ENCODE measurements at regions not wholly inside any gene's neighbourhood (a gene's known extent, or its start where the extent isn't known, plus 50 kb on each side); places are given as distances from the start of the nearest gene placed in this dataset.

DNA sequence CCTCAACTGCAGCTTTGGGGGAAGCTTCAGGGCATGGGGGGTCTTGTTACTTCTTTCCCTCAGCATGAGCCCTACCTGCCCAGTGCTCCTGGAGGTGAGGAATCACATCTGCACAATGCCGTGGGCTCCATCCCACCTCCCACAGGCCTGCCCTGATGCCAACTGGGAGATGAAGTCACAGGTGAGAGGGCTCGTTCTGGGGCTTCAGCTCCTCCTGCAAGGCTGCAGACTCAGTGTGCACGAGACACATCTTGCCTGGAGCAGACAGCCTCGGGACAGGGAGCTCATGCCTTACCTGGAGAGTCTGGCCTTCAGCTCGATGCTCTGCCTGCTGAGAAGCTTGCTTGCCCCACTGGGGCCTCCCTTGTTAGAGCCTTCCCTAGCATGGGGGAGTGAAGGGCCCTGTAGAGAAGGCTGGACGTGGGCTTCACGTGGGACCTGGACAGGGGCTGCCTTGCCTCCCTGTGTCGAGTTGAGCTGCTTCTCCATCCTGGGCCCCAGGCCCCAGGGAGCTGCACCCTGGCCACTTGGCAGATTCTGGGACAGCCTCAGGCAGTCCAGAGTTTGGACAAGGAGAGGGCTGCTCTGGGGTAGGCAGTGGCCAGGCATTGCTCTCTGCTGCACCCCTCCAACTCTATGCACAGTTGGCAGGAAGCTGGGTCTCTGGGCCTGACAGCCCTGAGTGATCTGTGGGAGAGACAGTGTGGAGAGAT is 171.4 kb downstream of the KIF26A start:
- Mint-ChIP-seq H3K9me3 (no peaks in the 10 kb centered on the region), H3K36me3 (ENCODE audit: insufficient read depth) (peaks cover 1% of the 10 kb centered on the region), H3K27ac (ENCODE audit: low read depth) (no peak overlapping the region), H3K27me3 (peaks cover 15% of the 10 kb centered on the region), H3K4me3 (no peak overlapping the region), H3K4me1 (no peaks in the 10 kb centered on the region)
- ATAC-seq (replicated peaks; ENCODE audit: extremely low read depth, poor library complexity, severe bottlenecking) (no peak), DNase-seq (ENCODE audit: low spot score in 2 of 2) (no peak)

- Mint-ChIP-seq H3K36me3 (ENCODE audit: insufficient read depth) (peaks cover 1% of the 10 kb centered on the region), H3K27ac (ENCODE audit: low read depth) (no peak overlapping the region), H3K4me3 (no peak overlapping the region), H3K4me1 (no peaks in the 10 kb centered on the region), H3K27me3 (peaks cover 12% of the 10 kb centered on the region), H3K9me3 (no peaks in the 10 kb centered on the region)
- ATAC-seq (replicated peaks; ENCODE audit: extremely low read depth, poor library complexity, severe bottlenecking), result no peak
- no peak for DNase-seq (ENCODE audit: low spot score in 2 of 2)
These were observed 173.0 kb downstream of the KIF26A start for GRCh38 chr14:104311358-104311757.

- Mint-ChIP-seq H3K27me3 (peaks cover 12% of the 10 kb centered on the region), H3K4me1 (no peaks in the 10 kb centered on the region), H3K27ac (ENCODE audit: low read depth) (no peak overlapping the region), H3K36me3 (ENCODE audit: insufficient read depth) (no peaks in the 10 kb centered on the region), H3K4me3 (no peak overlapping the region), H3K9me3 (no peaks in the 10 kb centered on the region)
- ATAC-seq (replicated peaks; ENCODE audit: extremely low read depth, poor library complexity, severe bottlenecking), result no peak
- DNase-seq (ENCODE audit: low spot score in 2 of 2), result no peak
These were observed 175.3 kb downstream of the KIF26A start for GRCh38 chr14:104313674-104314073.

GRCh38 chr14:104314251-104314941 is 176.0 kb downstream of the KIF26A start:
- Mint-ChIP-seq H3K4me3 (no peak overlapping the region), H3K27me3 (peaks cover 12% of the 10 kb centered on the region), H3K36me3 (ENCODE audit: insufficient read depth) (no peaks in the 10 kb centered on the region), H3K4me1 (no peaks in the 10 kb centered on the region), H3K27ac (ENCODE audit: low read depth) (no peak overlapping the region), H3K9me3 (no peaks in the 10 kb centered on the region)
- ATAC-seq (replicated peaks; ENCODE audit: extremely low read depth, poor library complexity, severe bottlenecking) (no peak), DNase-seq (ENCODE audit: low spot score in 2 of 2) (no peak)

- Mint-ChIP-seq H3K36me3 (ENCODE audit: insufficient read depth) (no peaks in the 10 kb centered on the region), H3K27me3 (peaks cover 6% of the 10 kb centered on the region), H3K27ac (ENCODE audit: low read depth) (no peak overlapping the region), H3K4me1 (no peaks in the 10 kb centered on the region), H3K4me3 (no peak overlapping the region), H3K9me3 (no peaks in the 10 kb centered on the region)
- DNase-seq (ENCODE audit: low spot score in 2 of 2) (no peak), ATAC-seq (replicated peaks; ENCODE audit: extremely low read depth, poor library complexity, severe bottlenecking) (no peak)
These were observed 176.8 kb downstream of the KIF26A start for GRCh38 chr14:104315169-104315568.

GRCh38 chr14:104315625-104316024 is 177.2 kb downstream of the KIF26A start:
- no peak for DNase-seq (ENCODE audit: low spot score in 2 of 2)
- H3K36me3 Mint-ChIP-seq (ENCODE audit: insufficient read depth), result no peaks in the 10 kb centered on the region
- H3K27me3 Mint-ChIP-seq, result peaks cover 2% of the 10 kb centered on the region
- no peaks in the 10 kb centered on the region for H3K4me1 Mint-ChIP-seq
- H3K27ac Mint-ChIP-seq (ENCODE audit: low read depth), result no peak overlapping the region
- ATAC-seq (replicated peaks; ENCODE audit: extremely low read depth, poor library complexity, severe bottlenecking), result no peak
- no peak overlapping the region for H3K4me3 Mint-ChIP-seq
- no peaks in the 10 kb centered on the region for H3K9me3 Mint-ChIP-seq

DNA sequence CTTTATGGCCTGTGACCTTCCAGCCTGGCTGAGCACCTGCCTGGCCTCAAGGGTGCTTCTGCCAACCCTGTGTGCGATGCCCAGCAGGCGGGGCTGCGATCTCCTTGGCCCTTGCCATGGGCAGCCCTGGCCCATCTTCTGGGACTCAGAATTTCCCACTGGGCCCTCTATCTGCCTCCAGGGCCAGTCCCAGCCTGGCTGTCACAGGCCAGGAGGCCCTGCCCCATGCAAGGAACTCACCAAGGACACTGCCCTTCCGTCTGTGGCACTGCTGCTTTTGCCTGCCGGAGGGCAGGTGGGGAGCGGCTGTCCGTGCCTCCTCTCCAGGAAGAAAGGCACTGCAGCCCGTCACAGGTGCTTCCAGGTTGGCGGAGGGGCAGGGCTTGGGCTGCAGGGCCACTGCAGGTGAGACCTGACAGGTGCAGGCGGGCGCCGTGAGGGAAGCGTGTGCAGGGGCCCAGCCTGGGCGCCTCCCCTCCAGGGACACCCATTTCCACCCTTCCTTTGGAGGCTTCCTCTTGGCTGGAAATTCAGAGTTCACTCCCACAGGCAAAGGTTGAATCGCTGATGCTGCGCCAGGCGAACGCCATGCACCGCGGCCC is 177.8 kb downstream of the KIF26A start:
- no peak for ATAC-seq (replicated peaks; ENCODE audit: extremely low read depth, poor library complexity, severe bottlenecking)
- Mint-ChIP-seq H3K27ac (ENCODE audit: low read depth) (no peak overlapping the region), H3K4me1 (no peaks in the 10 kb centered on the region), H3K9me3 (no peaks in the 10 kb centered on the region), H3K4me3 (no peak overlapping the region), H3K27me3 (no peaks in the 10 kb centered on the region), H3K36me3 (ENCODE audit: insufficient read depth) (no peaks in the 10 kb centered on the region)
- DNase-seq (ENCODE audit: low spot score in 2 of 2), result no peak

- H3K36me3 Mint-ChIP-seq (ENCODE audit: insufficient read depth), result no peaks in the 10 kb centered on the region
- H3K27me3 Mint-ChIP-seq, result no peaks in the 10 kb centered on the region
- ATAC-seq (replicated peaks; ENCODE audit: extremely low read depth, poor library complexity, severe bottlenecking) (no peak), DNase-seq (ENCODE audit: low spot score in 2 of 2) (no peak)
- no peaks in the 10 kb centered on the region for H3K9me3 Mint-ChIP-seq
- H3K4me3 Mint-ChIP-seq, result no peak overlapping the region
- no peak overlapping the region for H3K27ac Mint-ChIP-seq (ENCODE audit: low read depth)
- H3K4me1 Mint-ChIP-seq, result no peaks in the 10 kb centered on the region
These were observed 178.5 kb downstream of the KIF26A start for GRCh38 chr14:104316723-104317491.

- H3K9me3 Mint-ChIP-seq, result no peaks in the 10 kb centered on the region
- ATAC-seq (replicated peaks; ENCODE audit: extremely low read depth, poor library complexity, severe bottlenecking) (no peak), DNase-seq (ENCODE audit: low spot score in 2 of 2) (no peak)
- no peaks in the 10 kb centered on the region for H3K36me3 Mint-ChIP-seq (ENCODE audit: insufficient read depth)
- no peak overlapping the region for H3K4me3 Mint-ChIP-seq
- no peaks in the 10 kb centered on the region for H3K4me1 Mint-ChIP-seq
- no peak overlapping the region for H3K27ac Mint-ChIP-seq (ENCODE audit: low read depth)
- no peaks in the 10 kb centered on the region for H3K27me3 Mint-ChIP-seq
These were observed 179.1 kb downstream of the KIF26A start for GRCh38 chr14:104317492-104317805.

DNA sequence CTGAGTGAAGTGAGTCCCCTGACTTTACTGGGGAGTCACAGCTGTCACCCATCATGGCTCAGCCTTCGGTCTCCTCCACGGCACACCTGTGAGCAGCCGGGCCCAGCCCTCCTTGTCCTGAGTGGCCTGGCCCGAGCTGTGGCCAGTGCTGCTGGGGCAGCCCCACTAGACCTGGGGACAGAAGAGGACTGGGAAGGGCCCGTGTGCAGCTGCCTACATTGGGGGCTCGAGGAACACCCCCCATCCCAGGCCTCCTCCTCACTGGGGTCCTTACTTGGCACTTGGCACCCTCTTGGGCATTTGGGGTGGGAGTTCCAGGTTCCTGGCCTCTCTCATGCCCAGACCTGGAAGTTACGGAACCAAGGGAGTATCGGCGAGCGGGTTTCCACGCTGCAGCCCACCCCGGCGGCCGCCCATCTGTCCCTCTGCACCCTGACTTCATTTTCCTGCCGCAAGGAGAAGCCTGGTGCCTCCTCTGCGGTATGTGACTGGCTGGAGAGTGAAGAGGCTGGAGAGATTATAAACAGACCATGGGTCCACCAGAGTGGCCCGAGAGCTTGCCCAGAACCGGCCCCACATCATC is 179.7 kb downstream of the KIF26A start:
- H3K27ac Mint-ChIP-seq (ENCODE audit: low read depth), result no peak overlapping the region
- no peaks in the 10 kb centered on the region for H3K4me1 Mint-ChIP-seq
- H3K27me3 Mint-ChIP-seq, result no peaks in the 10 kb centered on the region
- DNase-seq (ENCODE audit: low spot score in 2 of 2) (no peak), ATAC-seq (replicated peaks; ENCODE audit: extremely low read depth, poor library complexity, severe bottlenecking) (no peak)
- no peak overlapping the region for H3K4me3 Mint-ChIP-seq
- H3K9me3 Mint-ChIP-seq, result no peaks in the 10 kb centered on the region
- H3K36me3 Mint-ChIP-seq (ENCODE audit: insufficient read depth), result no peaks in the 10 kb centered on the region

- H3K4me3 Mint-ChIP-seq, result no peak overlapping the region
- H3K9me3 Mint-ChIP-seq, result no peaks in the 10 kb centered on the region
- H3K36me3 Mint-ChIP-seq (ENCODE audit: insufficient read depth), result no peaks in the 10 kb centered on the region
- H3K27ac Mint-ChIP-seq (ENCODE audit: low read depth), result no peak overlapping the region
- ATAC-seq (replicated peaks; ENCODE audit: extremely low read depth, poor library complexity, severe bottlenecking) (no peak), DNase-seq (ENCODE audit: low spot score in 2 of 2) (no peak)
- no peaks in the 10 kb centered on the region for H3K4me1 Mint-ChIP-seq
- H3K27me3 Mint-ChIP-seq, result no peaks in the 10 kb centered on the region
These were observed 180.4 kb downstream of the KIF26A start for GRCh38 chr14:104318558-104319490.

Data from central memory CD8-positive, alpha-beta T cell (primary cell).